ENCODE measurements at regions not wholly inside any gene's neighbourhood (a gene's known extent, or its start where the extent isn't known, plus 50 kb on each side); places are given as distances from the start of the nearest gene placed in this dataset.

DNA sequence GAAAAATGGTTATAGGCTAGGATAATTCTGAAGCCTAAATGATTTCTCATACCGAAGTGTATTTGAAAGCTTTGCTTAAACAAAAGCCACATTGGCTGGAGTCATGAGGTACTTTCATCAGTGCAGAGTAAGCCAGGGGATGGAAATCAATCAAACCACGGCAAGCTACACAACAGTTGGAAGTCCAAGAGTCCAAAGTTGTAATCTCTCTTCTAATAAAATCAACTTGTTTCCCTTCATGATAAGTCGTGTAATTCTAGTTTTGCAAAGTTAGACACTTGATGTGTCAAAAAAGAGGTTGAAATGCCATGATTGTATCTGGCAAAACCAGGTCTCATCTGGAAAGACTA, 250.5 kb upstream of the VEPH1 start:
- TF ChIP-seq, protein P1, sequence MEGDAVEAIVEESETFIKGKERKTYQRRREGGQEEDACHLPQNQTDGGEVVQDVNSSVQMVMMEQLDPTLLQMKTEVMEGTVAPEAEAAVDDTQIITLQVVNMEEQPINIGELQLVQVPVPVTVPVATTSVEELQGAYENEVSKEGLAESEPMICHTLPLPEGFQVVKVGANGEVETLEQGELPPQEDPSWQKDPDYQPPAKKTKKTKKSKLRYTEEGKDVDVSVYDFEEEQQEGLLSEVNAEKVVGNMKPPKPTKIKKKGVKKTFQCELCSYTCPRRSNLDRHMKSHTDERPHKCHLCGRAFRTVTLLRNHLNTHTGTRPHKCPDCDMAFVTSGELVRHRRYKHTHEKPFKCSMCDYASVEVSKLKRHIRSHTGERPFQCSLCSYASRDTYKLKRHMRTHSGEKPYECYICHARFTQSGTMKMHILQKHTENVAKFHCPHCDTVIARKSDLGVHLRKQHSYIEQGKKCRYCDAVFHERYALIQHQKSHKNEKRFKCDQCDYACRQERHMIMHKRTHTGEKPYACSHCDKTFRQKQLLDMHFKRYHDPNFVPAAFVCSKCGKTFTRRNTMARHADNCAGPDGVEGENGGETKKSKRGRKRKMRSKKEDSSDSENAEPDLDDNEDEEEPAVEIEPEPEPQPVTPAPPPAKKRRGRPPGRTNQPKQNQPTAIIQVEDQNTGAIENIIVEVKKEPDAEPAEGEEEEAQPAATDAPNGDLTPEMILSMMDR (IDR thresholded peaks at IDR 0.05): no peak
- no peaks in the 10 kb centered on the region for H3K4me1 ChIP-seq
- no peak overlapping the region for H3K27ac ChIP-seq
- no peak overlapping the region for H3K4me3 ChIP-seq
- no peaks in the 10 kb centered on the region for H3K36me3 ChIP-seq (ENCODE audit: insufficient read depth in 1 of 2, low read depth in 1 of 2)
- ATAC-seq (no peak), DNase-seq (no peak)
- 52 to 58% (median 54%) methylated on average over 3 of the region's 3 CpGs for WGBS, 3 donors
- intact Hi-C loops (cut with DNase I): no loop called here
- no peaks in the 10 kb centered on the region for H3K9me3 ChIP-seq
- H3K27me3 ChIP-seq (ENCODE audit: insufficient read depth in 3 of 3, low read length in 2 of 3): no peaks in the 10 kb centered on the region

DNA sequence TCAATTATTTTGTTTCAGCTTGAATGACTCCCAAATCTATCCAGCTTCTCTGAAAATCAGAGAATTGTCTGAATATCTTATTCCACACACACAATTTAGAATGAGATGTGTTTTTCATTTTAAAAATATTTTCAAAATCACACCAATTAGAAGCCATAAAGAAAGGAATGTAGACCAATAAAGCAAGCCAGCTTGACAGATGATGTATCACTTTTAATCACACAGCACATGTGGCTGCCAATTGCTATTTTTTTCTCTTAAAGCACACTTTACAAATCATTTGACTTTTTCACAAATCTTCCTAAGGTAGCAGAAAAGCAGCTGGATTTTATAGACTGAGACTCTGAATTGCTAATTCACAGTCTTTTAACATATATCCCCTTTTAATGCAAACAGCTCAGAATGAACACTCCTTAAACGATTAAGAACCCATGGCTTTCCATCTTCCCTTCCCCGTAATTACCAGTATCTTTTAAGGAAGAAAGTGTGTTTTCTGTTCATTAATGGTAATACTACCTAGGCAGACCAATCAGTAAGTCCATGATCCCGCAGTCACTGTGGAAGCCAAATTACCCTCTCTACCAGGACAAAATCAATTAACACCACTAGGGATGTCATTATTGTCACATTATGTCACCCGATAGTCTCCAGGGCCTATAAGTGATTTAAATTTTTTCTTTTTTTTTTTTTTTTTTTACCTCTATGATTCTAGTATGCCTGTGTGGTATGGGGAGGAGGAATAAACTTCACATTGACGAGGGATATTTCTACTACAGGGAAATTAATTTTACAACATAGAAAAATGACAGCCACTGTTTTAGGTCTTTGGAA, 250.0 kb upstream of the VEPH1 start:
- Histone ChIP-seq H3K27ac (no peak overlapping the region), H3K4me3 (no peak overlapping the region), H3K36me3 (ENCODE audit: insufficient read depth in 1 of 2, low read depth in 1 of 2) (no peaks in the 10 kb centered on the region), H3K4me1 (no peaks in the 10 kb centered on the region), H3K27me3 (ENCODE audit: insufficient read depth in 3 of 3, low read length in 2 of 3) (no peaks in the 10 kb centered on the region), H3K9me3 (no peaks in the 10 kb centered on the region)
- 52 to 56% (median 54%) methylated on average over 5 of the region's 5 CpGs for WGBS, 3 donors
- intact Hi-C loops (cut with DNase I): no loop called here
- TF ChIP-seq, protein P1 (IDR thresholded peaks at IDR 0.05): no peak
- no peak for DNase-seq
- ATAC-seq: no peak

DNA sequence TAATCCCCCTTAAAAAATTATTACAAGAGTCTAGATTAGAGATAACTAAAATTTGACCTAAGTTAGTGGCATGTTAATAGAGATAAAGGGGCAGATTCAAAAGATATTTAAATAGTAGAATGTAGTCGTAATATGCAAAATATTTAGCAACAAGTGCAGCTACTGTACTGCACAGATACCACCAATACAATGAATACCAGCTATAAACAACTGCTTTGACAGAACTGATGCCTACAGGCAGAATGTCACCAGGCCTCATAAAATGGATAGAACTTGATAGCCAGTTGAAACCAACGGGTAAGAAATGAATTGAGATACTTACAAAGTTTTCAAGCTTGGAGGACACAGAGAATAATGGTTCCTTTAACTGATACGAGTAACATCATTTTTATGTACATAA, 249.3 kb upstream of the VEPH1 start:
- DNase-seq: no peak
- no peaks in the 10 kb centered on the region for H3K4me1 ChIP-seq
- no peak overlapping the region for H3K27ac ChIP-seq
- ATAC-seq: no peak
- intact Hi-C loops (cut with DNase I): no loop called here
- no peaks in the 10 kb centered on the region for H3K36me3 ChIP-seq (ENCODE audit: insufficient read depth in 1 of 2, low read depth in 1 of 2)
- TF ChIP-seq, protein P1 (IDR thresholded peaks at IDR 0.05): no peak
- WGBS, 3 donors: 36 to 48% (median 45%) methylated on average over 3 of the region's 3 CpGs
- H3K27me3 ChIP-seq (ENCODE audit: insufficient read depth in 3 of 3, low read length in 2 of 3): no peaks in the 10 kb centered on the region
- H3K4me3 ChIP-seq: no peak overlapping the region
- no peaks in the 10 kb centered on the region for H3K9me3 ChIP-seq

DNA sequence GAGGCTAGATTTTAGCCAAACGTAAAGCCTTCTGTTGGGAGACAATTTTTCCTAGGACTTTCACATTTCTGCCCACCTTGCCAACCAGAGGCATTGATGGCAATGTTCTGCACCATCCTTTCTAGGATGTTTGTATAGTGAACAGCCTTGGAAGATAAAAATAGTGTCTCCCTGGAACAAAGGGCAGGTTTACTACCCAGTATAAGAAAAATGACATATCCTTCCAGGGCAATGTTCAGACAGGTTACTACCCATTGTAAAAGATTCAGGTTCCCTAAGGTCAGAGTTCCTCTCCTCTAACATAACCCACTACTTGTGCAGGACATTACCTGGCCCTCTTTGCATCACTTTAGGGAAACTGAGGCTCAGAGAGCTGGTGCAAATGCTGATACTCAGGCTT, 248.2 kb upstream of the VEPH1 start:
- 47 to 65% (median 60%) methylated on average over 1 of the region's 1 CpG for WGBS, 3 donors
- no peaks in the 10 kb centered on the region for H3K4me1 ChIP-seq
- DNase-seq (no peak), ATAC-seq (no peak)
- H3K27me3 ChIP-seq (ENCODE audit: insufficient read depth in 3 of 3, low read length in 2 of 3): no peaks in the 10 kb centered on the region
- TF ChIP-seq, protein P1 (IDR thresholded peaks at IDR 0.05): no peak
- H3K36me3 ChIP-seq (ENCODE audit: insufficient read depth in 1 of 2, low read depth in 1 of 2): no peaks in the 10 kb centered on the region
- H3K9me3 ChIP-seq: no peaks in the 10 kb centered on the region
- no peak overlapping the region for H3K4me3 ChIP-seq
- intact Hi-C loops (cut with DNase I): no loop called here
- no peak overlapping the region for H3K27ac ChIP-seq

DNA sequence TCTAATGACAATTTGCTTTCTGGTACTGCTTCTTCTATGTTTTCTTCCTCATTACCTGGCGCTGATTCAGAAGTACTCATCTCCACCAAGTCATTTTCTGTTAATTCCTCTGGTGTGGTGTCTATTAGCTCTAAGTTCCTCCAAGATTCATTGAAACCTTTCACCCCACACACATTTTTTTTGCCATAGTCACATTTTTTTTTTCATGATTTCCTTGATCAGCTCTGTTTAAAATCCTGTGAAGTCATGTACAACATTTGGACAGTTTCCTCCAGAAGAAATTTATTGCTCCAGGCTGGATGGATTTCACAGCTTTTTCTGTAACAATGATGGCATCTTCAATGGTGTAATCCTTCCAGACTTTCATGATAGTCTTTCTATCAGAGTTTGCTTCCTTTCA, 243.2 kb upstream of the VEPH1 start:
- Histone ChIP-seq H3K4me1 (no peaks in the 10 kb centered on the region), H3K4me3 (no peak overlapping the region), H3K9me3 (no peaks in the 10 kb centered on the region), H3K36me3 (ENCODE audit: insufficient read depth in 1 of 2, low read depth in 1 of 2) (no peaks in the 10 kb centered on the region), H3K27ac (no peak overlapping the region), H3K27me3 (ENCODE audit: insufficient read depth in 3 of 3, low read length in 2 of 3) (no peaks in the 10 kb centered on the region)
- no peak for DNase-seq
- intact Hi-C loops (cut with DNase I): no loop called here
- TF ChIP-seq, protein P1 (IDR thresholded peaks at IDR 0.05): no peak
- WGBS, 3 donors: 78 to 87% (median 79%) methylated on average over 1 of the region's 1 CpG
- ATAC-seq: no peak

Measured in psoas muscle (tissue), 7 donors.